HCT116 (cell line): ENCODE measurements at regions not wholly inside any gene's neighbourhood (a gene's known extent, or its start where the extent isn't known, plus 50 kb on each side); places are given as distances from the start of the nearest gene placed in this dataset.

ENCODE experiments used
- CTCF ChIP-seq, 3 experiments: fragments of 200-600 bp in 1 of 3; sonication (generic) in 1 of 3; IDR thresholded peaks in 2 of 3; conservative IDR thresholded peaks in 1 of 3; 2 replicates each; pipeline ENCODE4 v1.5.1; 2012 to 2017; ENCODE audit warnings: low read depth in 2 of 3, low read length in 2 of 3, antibody characterized with exemption in 1 of 3, borderline replicate concordance in 1 of 3, control low read depth in 1 of 3, mild to moderate bottlenecking in 1 of 3, mixed read lengths in 1 of 3, mixed run types in 1 of 3, moderate library complexity in 1 of 3; ENCODE audit not compliant: insufficient read depth in 1 of 3
- POLR2A ChIP-seq: IDR thresholded peaks from 2 replicates; pipeline ENCODE4 v1.7.0; 2011; ENCODE audit warnings: borderline replicate concordance; ENCODE audit not compliant: insufficient read depth, insufficient read length; ENCODE audit errors: extremely low read depth
- POLR2AphosphoS5 ChIP-seq: IDR thresholded peaks from 2 replicates; pipeline ENCODE4 v1.6.1; 2011; ENCODE audit warnings: mild to moderate bottlenecking, low read depth, low read length, moderate library complexity
- REST ChIP-seq: IDR thresholded peaks from 2 replicates; pipeline ENCODE4 v1.6.1; 2012; ENCODE audit warnings: low read depth
- SP1 ChIP-seq: IDR thresholded peaks from 2 replicates; pipeline ENCODE4 v1.6.1; 2012; ENCODE audit warnings: low read depth
- SRF ChIP-seq: IDR thresholded peaks from 2 replicates; pipeline ENCODE4 v1.6.1; 2012; ENCODE audit warnings: low read depth

- TF ChIP-seq SP1 (no peak), SRF (no peak), CTCF (IDR thresholded peaks at IDR 0.05 in 2 of 3, conservative IDR thresholded peaks at IDR 0.05 in 1 of 3; ENCODE audit: borderline replicate concordance in 1 of 3, insufficient read depth in 1 of 3, low read depth in 2 of 3, low read length in 2 of 3) (no peak), REST (no peak), POLR2A (no peak), POLR2AphosphoS5 (no peak)
These were observed 302.5 kb downstream of the ZNF621 start for GRCh38 chr3:40827226-40827625.
